ENCODE measurements at regions not wholly inside any gene's neighbourhood (a gene's known extent, or its start where the extent isn't known, plus 50 kb on each side); places are given as distances from the start of the nearest gene placed in this dataset.

GRCh38 chr15:31257286-31257685 is 69.3 kb upstream of the KLF13 start:
- H3K9me3 Mint-ChIP-seq, result peaks cover 8% of the 10 kb centered on the region
- ChIA-PET CTCF (no interaction called here), POLR2A (no interaction called here)
- TF ChIP-seq GTF2I (CRISPR knock-in tag; conservative IDR thresholded peaks at IDR 0.05) (no peak), HMGXB4 (CRISPR knock-in tag; IDR thresholded peaks at IDR 0.05) (no peak), SOX15 (CRISPR knock-in tag; IDR thresholded peaks at IDR 0.05) (no peak), SMAD4 (CRISPR knock-in tag; IDR thresholded peaks at IDR 0.05) (no peak), FOXP4 (CRISPR knock-in tag; IDR thresholded peaks at IDR 0.05) (no peak), NR1H2 (CRISPR knock-in tag; IDR thresholded peaks at IDR 0.05) (no peak), NFE2L1 (CRISPR knock-in tag; IDR thresholded peaks at IDR 0.05) (no peak), CREB1 (CRISPR knock-in tag; IDR thresholded peaks at IDR 0.05) (no peak), HMGA2 (CRISPR knock-in tag; IDR thresholded peaks at IDR 0.05) (no peak), ZSCAN18 (CRISPR knock-in tag; IDR thresholded peaks at IDR 0.05) (no peak), ZNF396 (CRISPR knock-in tag; IDR thresholded peaks at IDR 0.05; ENCODE audit: borderline replicate concordance) (no peak), ZNF317 (CRISPR knock-in tag; IDR thresholded peaks at IDR 0.05; ENCODE audit: borderline replicate concordance, low read depth) (no peak), CREM (CRISPR knock-in tag; IDR thresholded peaks at IDR 0.05) (no peak)
- TF ChIP-seq, protein P1, sequence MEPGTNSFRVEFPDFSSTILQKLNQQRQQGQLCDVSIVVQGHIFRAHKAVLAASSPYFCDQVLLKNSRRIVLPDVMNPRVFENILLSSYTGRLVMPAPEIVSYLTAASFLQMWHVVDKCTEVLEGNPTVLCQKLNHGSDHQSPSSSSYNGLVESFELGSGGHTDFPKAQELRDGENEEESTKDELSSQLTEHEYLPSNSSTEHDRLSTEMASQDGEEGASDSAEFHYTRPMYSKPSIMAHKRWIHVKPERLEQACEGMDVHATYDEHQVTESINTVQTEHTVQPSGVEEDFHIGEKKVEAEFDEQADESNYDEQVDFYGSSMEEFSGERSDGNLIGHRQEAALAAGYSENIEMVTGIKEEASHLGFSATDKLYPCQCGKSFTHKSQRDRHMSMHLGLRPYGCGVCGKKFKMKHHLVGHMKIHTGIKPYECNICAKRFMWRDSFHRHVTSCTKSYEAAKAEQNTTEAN (CRISPR knock-in tag; IDR thresholded peaks at IDR 0.05), result no peak
- no peaks in the 10 kb centered on the region for H3K27me3 Mint-ChIP-seq (ENCODE audit: low read depth)
- no peaks in the 10 kb centered on the region for H3K36me3 Mint-ChIP-seq
- ATAC-seq (no peak), DNase-seq (ENCODE audit: low spot score) (no peak)
- no peak overlapping the region for H3K4me3 Mint-ChIP-seq
- H3K4me1 Mint-ChIP-seq, result no peaks in the 10 kb centered on the region
- no peak overlapping the region for H3K27ac Mint-ChIP-seq

DNA sequence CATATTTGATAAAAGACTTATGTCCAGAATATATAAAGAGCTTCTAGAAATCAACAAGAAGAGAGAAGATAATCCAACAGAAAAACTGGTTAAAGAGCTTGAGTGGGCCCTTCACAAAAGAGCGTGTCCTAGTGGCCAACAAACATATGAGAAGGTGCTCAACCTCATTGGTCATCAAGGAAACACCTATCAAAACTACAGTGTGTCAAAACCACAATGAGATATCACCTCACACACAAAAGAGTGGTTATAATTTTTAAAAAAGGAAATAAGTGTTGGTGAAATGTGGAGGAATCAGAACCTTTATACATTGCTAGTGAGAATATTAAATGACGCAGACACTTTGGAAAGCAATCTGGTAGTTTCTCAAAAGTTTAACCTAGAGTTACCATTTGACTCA is 68.4 kb upstream of the KLF13 start:
- H3K4me3 Mint-ChIP-seq, result no peak overlapping the region
- H3K9me3 Mint-ChIP-seq, result peaks cover 8% of the 10 kb centered on the region
- ATAC-seq (no peak), DNase-seq (ENCODE audit: low spot score) (no peak)
- no peak overlapping the region for H3K27ac Mint-ChIP-seq
- H3K27me3 Mint-ChIP-seq (ENCODE audit: low read depth), result no peaks in the 10 kb centered on the region
- no peaks in the 10 kb centered on the region for H3K4me1 Mint-ChIP-seq
- ChIA-PET CTCF (no interaction called here), POLR2A (no interaction called here)
- no peaks in the 10 kb centered on the region for H3K36me3 Mint-ChIP-seq
- TF ChIP-seq SOX15 (CRISPR knock-in tag; IDR thresholded peaks at IDR 0.05), result no peak
- no peak for TF ChIP-seq TP53 (CRISPR knock-in tag; IDR thresholded peaks at IDR 0.05)
- TF ChIP-seq, protein P2, sequence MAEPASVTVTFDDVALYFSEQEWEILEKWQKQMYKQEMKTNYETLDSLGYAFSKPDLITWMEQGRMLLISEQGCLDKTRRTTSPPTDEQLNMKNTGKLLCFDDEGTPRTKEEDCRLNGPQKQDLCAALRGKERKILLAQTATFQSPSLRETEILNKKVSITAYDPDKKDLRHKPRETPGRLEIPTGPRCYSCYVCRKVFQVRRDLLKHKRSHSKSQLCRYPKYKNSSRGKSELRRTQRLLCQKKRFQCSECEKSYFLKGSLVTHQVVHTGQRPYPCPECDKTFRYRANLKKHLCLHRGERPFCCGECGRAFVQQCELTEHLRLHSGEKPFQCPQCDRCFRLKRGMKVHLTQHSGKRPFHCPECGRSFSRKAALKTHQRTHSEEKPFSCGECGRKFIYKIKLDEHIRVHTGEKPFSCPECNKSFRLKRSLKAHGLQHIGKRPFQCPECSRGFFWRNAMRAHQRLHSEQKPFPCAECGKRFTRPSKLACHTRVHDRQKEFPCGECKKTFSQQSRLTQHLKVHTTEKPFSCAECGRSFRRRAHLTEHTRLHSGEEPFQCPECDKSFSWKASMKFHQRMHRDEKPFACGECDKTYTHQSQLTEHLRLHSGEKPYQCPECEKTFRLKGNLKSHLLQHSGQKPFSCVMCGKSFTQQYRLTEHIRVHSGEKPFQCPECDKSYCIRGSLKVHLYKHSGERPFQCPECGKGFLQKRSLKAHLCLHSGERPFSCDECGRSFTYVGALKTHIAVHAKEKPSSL (CRISPR knock-in tag; conservative IDR thresholded peaks at IDR 0.05), result no peak
- TF ChIP-seq FOXP4 (CRISPR knock-in tag; IDR thresholded peaks at IDR 0.05), result no peak
- no peak for TF ChIP-seq SMAD4 (CRISPR knock-in tag; IDR thresholded peaks at IDR 0.05)
- TF ChIP-seq, protein P3, sequence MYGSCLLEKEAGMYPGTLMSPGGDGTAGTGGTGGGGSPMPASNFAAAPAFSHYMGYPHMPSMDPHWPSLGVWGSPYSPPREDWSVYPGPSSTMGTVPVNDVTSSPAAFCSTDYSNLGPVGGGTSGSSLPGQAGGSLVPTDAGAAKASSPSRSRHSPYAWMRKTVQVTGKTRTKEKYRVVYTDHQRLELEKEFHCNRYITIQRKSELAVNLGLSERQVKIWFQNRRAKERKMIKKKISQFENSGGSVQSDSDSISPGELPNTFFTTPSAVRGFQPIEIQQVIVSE (CRISPR knock-in tag; IDR thresholded peaks at IDR 0.05; ENCODE audit: borderline replicate concordance), result no peak
- TF ChIP-seq FOXK1 (CRISPR knock-in tag; IDR thresholded peaks at IDR 0.05), result no peak
- TF ChIP-seq, protein P4, sequence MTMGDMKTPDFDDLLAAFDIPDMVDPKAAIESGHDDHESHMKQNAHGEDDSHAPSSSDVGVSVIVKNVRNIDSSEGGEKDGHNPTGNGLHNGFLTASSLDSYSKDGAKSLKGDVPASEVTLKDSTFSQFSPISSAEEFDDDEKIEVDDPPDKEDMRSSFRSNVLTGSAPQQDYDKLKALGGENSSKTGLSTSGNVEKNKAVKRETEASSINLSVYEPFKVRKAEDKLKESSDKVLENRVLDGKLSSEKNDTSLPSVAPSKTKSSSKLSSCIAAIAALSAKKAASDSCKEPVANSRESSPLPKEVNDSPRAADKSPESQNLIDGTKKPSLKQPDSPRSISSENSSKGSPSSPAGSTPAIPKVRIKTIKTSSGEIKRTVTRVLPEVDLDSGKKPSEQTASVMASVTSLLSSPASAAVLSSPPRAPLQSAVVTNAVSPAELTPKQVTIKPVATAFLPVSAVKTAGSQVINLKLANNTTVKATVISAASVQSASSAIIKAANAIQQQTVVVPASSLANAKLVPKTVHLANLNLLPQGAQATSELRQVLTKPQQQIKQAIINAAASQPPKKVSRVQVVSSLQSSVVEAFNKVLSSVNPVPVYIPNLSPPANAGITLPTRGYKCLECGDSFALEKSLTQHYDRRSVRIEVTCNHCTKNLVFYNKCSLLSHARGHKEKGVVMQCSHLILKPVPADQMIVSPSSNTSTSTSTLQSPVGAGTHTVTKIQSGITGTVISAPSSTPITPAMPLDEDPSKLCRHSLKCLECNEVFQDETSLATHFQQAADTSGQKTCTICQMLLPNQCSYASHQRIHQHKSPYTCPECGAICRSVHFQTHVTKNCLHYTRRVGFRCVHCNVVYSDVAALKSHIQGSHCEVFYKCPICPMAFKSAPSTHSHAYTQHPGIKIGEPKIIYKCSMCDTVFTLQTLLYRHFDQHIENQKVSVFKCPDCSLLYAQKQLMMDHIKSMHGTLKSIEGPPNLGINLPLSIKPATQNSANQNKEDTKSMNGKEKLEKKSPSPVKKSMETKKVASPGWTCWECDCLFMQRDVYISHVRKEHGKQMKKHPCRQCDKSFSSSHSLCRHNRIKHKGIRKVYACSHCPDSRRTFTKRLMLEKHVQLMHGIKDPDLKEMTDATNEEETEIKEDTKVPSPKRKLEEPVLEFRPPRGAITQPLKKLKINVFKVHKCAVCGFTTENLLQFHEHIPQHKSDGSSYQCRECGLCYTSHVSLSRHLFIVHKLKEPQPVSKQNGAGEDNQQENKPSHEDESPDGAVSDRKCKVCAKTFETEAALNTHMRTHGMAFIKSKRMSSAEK (CRISPR knock-in tag; IDR thresholded peaks at IDR 0.05; ENCODE audit: borderline replicate concordance), result no peak

Measured in WTC11 (cell line).